Upper lobe of left lung (tissue), 6 donors: ENCODE measurements at regions not wholly inside any gene's neighbourhood (a gene's known extent, or its start where the extent isn't known, plus 50 kb on each side); places are given as distances from the start of the nearest gene placed in this dataset.
"Not testable (repeated sequence)": the region's sequence is repeated elsewhere in the genome, so short reads cannot be mapped to it uniquely, and the experiment has no call there.

ENCODE experiments used
- ATAC-seq, 2 donors: fragments of 200-7000 bp; cut with Tn5 transposase; one replicate each; pipeline ENCODE4 v1.9.1; 2022; ENCODE audit warnings: mild to moderate bottlenecking in 2 of 2, moderate library complexity in 2 of 2; ENCODE audit not compliant: low FRiP score in 2 of 2
- DNase-seq, 2 donors: peaks; one replicate each; pipeline ENCODE4 v3.0.0-alpha.2; 2019 to 2020
- H3K27ac ChIP-seq, 4 donors: fragments of 200-600 bp; sonication (generic); one replicate each; pipeline ENCODE4 v1.5.1; 2016 to 2019
- H3K27me3 ChIP-seq, 4 donors: fragments of 200-600 bp; sonication (generic); one replicate each; pipeline ENCODE4 v1.5.1; 2017 to 2019
- H3K36me3 ChIP-seq, 4 donors: fragments of 200-600 bp; sonication (generic); one replicate each; pipeline ENCODE4 v1.5.1; 2016 to 2019
- H3K4me1 ChIP-seq, 4 donors: fragments of 200-600 bp; sonication (generic); one replicate each; pipeline ENCODE4 v1.5.1; 2018 to 2019
- H3K4me3 ChIP-seq, 4 donors: fragments of 200-600 bp; sonication (generic); one replicate each; pipeline ENCODE4 v1.5.1; 2017 to 2019; ENCODE audit warnings: mild to moderate bottlenecking in 2 of 4, moderate library complexity in 1 of 4
- H3K9me3 ChIP-seq, 4 donors: fragments of 200-600 bp; sonication (generic); one replicate each; pipeline ENCODE4 v1.5.1; 2018 to 2019
- POLR2A ChIP-seq, 4 donors: fragments of 450-650 bp; IDR thresholded peaks; one replicate each; pipeline ENCODE4 v1.5.1; 2016 to 2017; ENCODE audit warnings: antibody characterized with exemption in 4 of 4, mild to moderate bottlenecking in 2 of 4
- WGBS, 2 donors: methylation state at CpG; one replicate each; pipeline ENCODE4 v1.1.5; 2017 to 2018; 5-methylcytosine and 5-hydroxymethylcytosine counted together
- donor health status: DM: no; HTN: no; CAD: no; lungs with moderate emphysema.
- donor health status: DM: no; HTN: yes; CAD: no; lungs with severe emphysema.

- peak in 1 of 4 donors; percentile 78 for TF ChIP-seq POLR2A (IDR thresholded peaks at IDR 0.05)
- ATAC-seq = peak; percentile 99 to 100
- not testable (repeated sequence) for H3K9me3 ChIP-seq, H3K27me3 ChIP-seq, H3K36me3 ChIP-seq, H3K4me1 ChIP-seq
- Histone ChIP-seq H3K4me3 (peak overlapping the region; percentile 32 to 55 (median 49)), H3K27ac (peak overlapping the region; percentile 75 to 88 (median 84))
- peak; percentile 46 to 93 for DNase-seq
- WGBS, 2 donors = 0% methylated on average over 12 of the region's 61 CpGs; no CpG with 5 or more reads in 1 of the 2 donors
Measured at GRCh38 chr15:32536507-32537172, 56.6 kb upstream of the GOLGA8N start.

- not testable (repeated sequence) for H3K36me3 ChIP-seq, H3K4me3 ChIP-seq, DNase-seq, H3K27me3 ChIP-seq, H3K9me3 ChIP-seq, H3K4me1 ChIP-seq, ATAC-seq, H3K27ac ChIP-seq
- WGBS, 2 donors = no CpG with 5 or more reads among the region's 55 CpGs
Measured at GRCh38 chr15:32536057-32536493, 57.2 kb upstream of the GOLGA8N start.

DNA sequence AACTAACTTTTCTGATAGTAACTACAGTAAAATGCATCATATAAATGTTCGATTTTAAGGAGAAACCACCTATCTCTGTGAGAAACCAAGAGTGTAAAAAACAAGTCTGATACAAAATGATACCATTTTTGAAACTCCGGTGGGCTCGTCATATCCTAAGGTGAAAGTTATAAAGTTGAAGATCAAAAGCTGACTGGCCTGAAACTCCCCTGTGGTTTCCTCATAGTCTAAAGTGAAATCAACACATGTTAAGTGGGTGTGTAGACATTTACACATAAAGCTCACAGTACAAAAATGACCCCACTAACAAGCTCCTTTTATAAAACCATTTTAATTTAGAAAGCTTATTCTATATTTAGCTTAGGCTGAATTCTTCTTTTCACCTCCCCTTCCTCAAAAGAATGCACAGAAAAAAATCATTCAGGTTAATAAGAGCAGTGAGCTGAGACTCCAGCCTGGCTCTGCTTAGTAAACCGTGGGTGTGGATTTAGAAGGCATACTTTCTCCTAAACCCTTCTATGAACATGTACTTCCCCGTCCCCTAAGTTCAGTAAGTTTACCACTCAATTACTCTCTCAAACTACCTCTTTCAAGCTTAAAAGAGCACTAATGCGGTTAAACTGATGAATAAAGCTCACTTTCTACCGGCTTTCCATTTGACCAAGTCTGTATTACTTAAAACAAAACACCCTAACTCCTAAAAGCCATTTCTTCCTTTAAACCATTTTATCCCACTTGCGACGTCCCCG, 57.9 kb upstream of the GOLGA8N start:
- H3K27ac ChIP-seq, H3K4me1 ChIP-seq, H3K27me3 ChIP-seq, H3K9me3 ChIP-seq, H3K4me3 ChIP-seq, DNase-seq, H3K36me3 ChIP-seq, ATAC-seq: not testable (repeated sequence)
- WGBS, 2 donors = no CpG with 5 or more reads among the region's 10 CpGs

DNA sequence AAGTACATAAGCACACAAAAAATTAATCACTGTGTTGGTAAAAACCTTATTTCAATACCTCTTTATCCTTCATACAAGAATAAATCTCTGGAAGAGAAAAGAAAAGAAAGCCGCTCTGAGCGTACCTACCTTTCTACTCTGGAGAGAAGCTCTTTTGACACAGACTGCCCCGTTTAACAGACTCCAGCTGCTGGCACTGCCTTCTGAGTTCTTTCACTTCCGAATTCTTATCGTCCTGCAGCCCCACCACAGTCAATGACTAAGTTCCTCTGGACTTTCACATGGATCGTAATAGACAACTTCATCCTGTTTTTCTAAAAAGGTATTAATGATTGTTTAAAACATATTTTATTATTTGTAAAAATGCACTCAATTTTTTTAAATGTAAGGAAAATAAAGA, 67.5 kb upstream of the GOLGA8O start:
- DNase-seq, H3K27ac ChIP-seq, ATAC-seq, H3K4me1 ChIP-seq, H3K27me3 ChIP-seq, H3K4me3 ChIP-seq, H3K9me3 ChIP-seq: not testable (repeated sequence)
- peaks cover 0 to 15% (median 4%) of the 10 kb centered on the region in 4 donors for H3K36me3 ChIP-seq
- WGBS, 2 donors = 50 to 89% methylated on average over 4 to 6 of the region's 6 CpGs

- ATAC-seq = not testable (repeated sequence)
Measured at GRCh38 chr15:32522421-32522820, 67.0 kb upstream of the GOLGA8O start.

GRCh38 chr15:32518976-32519375, 63.5 kb upstream of the GOLGA8O start:
- H3K9me3 ChIP-seq, H3K27me3 ChIP-seq, DNase-seq, H3K4me1 ChIP-seq, ATAC-seq, H3K4me3 ChIP-seq: not testable (repeated sequence)
- 64 to 67% methylated on average over 5 to 7 of the region's 7 CpGs for WGBS, 2 donors
- Histone ChIP-seq H3K36me3 (peaks cover 0 to 17% (median 4%) of the 10 kb centered on the region in 4 donors), H3K27ac (peak overlapping the region in 2 of 4 donors; percentile 23 to 46)

More at GRCh38 chr15:32522421-32522820, 67.0 kb upstream of the GOLGA8O start:
- not testable (repeated sequence) for H3K4me3 ChIP-seq, DNase-seq, H3K27ac ChIP-seq, H3K4me1 ChIP-seq, H3K27me3 ChIP-seq, H3K9me3 ChIP-seq
- peaks cover 0 to 17% (median 4%) of the 10 kb centered on the region in 4 donors for H3K36me3 ChIP-seq
- WGBS, 2 donors = 87 to 96% methylated on average over 9 of the region's 9 CpGs

DNA sequence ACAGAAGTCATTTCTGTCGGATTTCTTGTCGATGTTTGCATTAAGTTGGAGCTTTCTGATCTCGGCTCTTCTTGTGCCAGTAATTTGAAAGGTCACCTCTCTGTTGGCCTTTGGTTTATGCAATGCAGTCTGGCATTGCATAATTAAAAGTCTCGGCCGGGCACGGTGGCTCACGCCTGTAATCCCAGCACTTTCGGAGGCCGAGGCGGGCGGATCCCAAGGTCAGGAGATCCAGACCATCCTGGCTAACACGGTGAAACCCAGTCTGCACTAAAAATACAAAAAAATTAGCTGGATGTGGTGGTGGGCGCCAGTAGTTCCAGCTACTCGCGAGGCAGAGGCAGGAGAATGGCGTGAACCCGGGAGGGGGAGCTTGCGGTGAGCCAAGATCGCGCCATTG, 62.6 kb upstream of the GOLGA8O start:
- WGBS, 2 donors = 83 to 84% methylated on average over 20 of the region's 20 CpGs
- not testable (repeated sequence) for ATAC-seq

DNA sequence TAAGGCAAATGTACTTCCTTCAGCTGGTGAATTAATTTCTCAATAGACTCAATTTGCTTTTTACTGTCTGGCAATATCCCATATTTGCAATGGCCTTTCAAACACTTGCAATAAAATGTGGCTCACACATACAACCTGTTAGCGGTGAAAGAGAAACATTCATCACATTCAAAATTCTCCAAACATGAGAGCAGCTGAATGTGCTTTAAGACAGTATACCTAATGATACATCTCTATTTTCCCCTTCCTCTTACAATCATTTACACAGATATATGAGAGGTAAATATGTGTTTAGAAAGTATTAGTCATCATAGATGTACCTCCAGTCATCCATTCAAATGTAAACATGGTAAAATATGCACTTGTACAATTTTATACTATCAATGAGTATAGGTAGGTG, 61.5 kb upstream of the GOLGA8O start:
- not testable (repeated sequence) for ATAC-seq, DNase-seq, H3K27me3 ChIP-seq, H3K4me1 ChIP-seq, H3K27ac ChIP-seq, H3K9me3 ChIP-seq, H3K4me3 ChIP-seq
- H3K36me3 ChIP-seq = peaks cover 0 to 13% (median 2%) of the 10 kb centered on the region in 4 donors
- WGBS, 2 donors = 92 to 100% methylated on average over 1 of the region's 1 CpG

More for the DNA sequence above, 62.6 kb upstream of the GOLGA8O start:
- DNase-seq = peak; percentile 30 to 40
- H3K9me3 ChIP-seq, H3K27me3 ChIP-seq, H3K4me1 ChIP-seq, H3K4me3 ChIP-seq: not testable (repeated sequence)
- H3K36me3 ChIP-seq = peaks cover 0 to 17% (median 4%) of the 10 kb centered on the region in 4 donors
- H3K27ac ChIP-seq = peak overlapping the region in 3 of 4 donors; percentile 4 to 67 (median 35)

DNA sequence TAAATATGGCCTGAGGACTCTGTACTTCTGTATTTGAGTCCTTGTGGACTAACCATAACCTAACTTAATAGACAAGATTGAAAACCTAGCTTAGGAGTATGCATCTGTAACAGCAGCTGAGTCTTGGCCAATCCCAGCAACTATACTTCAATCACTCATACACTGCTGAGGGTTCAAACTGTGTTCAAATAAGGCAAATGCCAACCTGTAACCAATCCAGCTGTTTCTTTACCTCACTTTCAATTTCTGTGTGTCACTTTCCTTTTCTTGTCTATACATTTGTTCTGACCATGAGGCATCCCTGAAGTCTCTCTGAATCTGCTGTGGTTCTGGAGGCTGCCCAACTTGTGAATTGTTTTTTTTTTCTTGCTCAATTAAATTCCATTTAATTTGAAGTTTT, 57.9 kb upstream of the GOLGA8O start:
- not testable (repeated sequence) for H3K4me1 ChIP-seq, H3K27me3 ChIP-seq, H3K27ac ChIP-seq, ATAC-seq, H3K4me3 ChIP-seq, H3K36me3 ChIP-seq, H3K9me3 ChIP-seq, DNase-seq

DNA sequence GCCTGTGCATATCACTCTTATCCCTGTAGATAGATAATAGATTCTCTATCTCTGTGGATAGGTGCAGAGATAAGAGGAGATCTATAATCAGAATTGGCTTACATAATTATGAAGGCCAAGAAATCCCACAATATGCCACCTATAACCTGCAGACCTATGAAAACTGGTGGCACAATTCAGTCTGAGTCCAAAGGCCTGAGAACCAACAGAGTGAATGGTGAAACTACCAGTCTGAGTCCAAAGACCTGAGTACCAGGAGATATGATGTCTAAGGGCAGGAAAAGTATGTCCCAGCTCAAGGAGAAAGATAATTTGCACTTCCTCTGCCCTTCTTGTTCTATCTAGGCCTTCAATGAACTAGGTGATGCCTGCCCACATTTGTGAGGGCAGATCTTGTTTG, 54.6 kb upstream of the GOLGA8O start:
- not testable (repeated sequence) for H3K4me1 ChIP-seq, ATAC-seq, H3K36me3 ChIP-seq, H3K27me3 ChIP-seq, H3K4me3 ChIP-seq, H3K9me3 ChIP-seq, DNase-seq, H3K27ac ChIP-seq

GRCh38 chr15:32508081-32508480, 52.6 kb upstream of the GOLGA8O start:
- WGBS, 2 donors = no CpG with 5 or more reads among the region's 7 CpGs
- H3K36me3 ChIP-seq, H3K4me3 ChIP-seq, H3K27ac ChIP-seq, H3K4me1 ChIP-seq, DNase-seq, H3K9me3 ChIP-seq, H3K27me3 ChIP-seq, ATAC-seq: not testable (repeated sequence)

DNA sequence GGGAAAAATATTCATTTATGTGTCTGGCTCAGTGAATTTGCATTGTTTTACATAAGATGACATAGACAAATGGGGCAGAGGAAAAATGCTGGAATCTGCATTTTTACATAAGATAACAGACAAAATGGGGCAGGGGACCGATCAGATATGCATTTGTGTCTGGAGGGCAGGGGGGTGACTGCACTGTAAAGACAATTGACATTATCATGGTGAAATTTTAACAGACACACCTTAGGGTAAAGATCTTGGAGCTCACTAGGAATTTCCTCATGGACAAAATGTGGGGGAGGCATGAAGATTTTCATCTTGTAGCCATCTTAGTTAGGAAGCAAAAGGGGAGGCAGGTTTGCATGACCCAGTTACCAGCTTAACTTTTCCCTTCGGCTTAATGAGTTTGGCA, 51.4 kb upstream of the GOLGA8O start:
- not testable (repeated sequence) for H3K36me3 ChIP-seq

DNA sequence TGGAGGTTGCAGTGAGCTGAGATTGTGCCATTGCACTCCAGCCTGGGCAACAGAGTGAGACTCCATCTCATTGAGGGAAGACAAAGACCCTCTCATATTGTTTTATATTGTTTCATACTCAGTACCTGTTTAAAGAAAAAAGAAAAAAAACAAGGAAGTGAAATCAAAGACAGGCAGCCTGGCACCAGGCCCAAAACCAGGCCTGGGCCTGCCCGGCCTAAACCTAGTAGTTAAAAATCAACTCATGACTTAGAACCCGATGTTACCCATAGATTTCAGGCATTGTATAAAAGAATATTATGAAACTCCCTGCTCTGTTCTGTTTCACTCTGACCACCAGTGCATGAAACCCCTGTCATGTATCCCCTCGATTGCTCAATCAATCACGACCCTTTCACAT, 50.2 kb upstream of the GOLGA8O start:
- H3K36me3 ChIP-seq, H3K27me3 ChIP-seq, H3K4me3 ChIP-seq, H3K27ac ChIP-seq, H3K9me3 ChIP-seq, ATAC-seq, DNase-seq, H3K4me1 ChIP-seq: not testable (repeated sequence)
- WGBS, 2 donors = no CpG with 5 or more reads among the region's 4 CpGs

More for the DNA sequence above, 51.4 kb upstream of the GOLGA8O start:
- ATAC-seq, H3K9me3 ChIP-seq, H3K27me3 ChIP-seq, H3K4me3 ChIP-seq, DNase-seq, H3K27ac ChIP-seq, H3K4me1 ChIP-seq: not testable (repeated sequence)
- WGBS, 2 donors = no CpG with 5 or more reads among the region's 2 CpGs
